ENCODE measurements at regions not wholly inside any gene's neighbourhood (a gene's known extent, or its start where the extent isn't known, plus 50 kb on each side); places are given as distances from the start of the nearest gene placed in this dataset.
A peak's percentile ranks its signal among the peaks of the same experiment; 100 is the strongest.

GRCh38 chr12:126069549-126070165, 1004.4 kb downstream of the AACS start:
- TF ChIP-seq CTCF (IDR thresholded peaks at IDR 0.05) (peak in 5 of 6 experiments; percentile 29 to 75 (median 57)), POLR2A (IDR thresholded peaks at IDR 0.05) (no peak)
